GM21717 (cell line): ENCODE measurements at regions not wholly inside any gene's neighbourhood (a gene's known extent, or its start where the extent isn't known, plus 50 kb on each side); places are given as distances from the start of the nearest gene placed in this dataset.
A peak's percentile ranks its signal among the peaks of the same experiment; 100 is the strongest.

Experiments used
- ATAC-seq: cut with Tn5 transposase; IDR thresholded peaks from one replicate; pipeline ENCODE4 v1.9.1; 2021; ENCODE audit warnings: mild to moderate bottlenecking, moderate library complexity; ENCODE audit not compliant: unreplicated experiment

- no peak for ATAC-seq
These were observed 117.4 kb downstream of the SUCNR1 start for GRCh38 chr3:151990696-151991376.

- ATAC-seq = no peak
These were observed 119.0 kb downstream of the SUCNR1 start for GRCh38 chr3:151992326-151993041.

GRCh38 chr3:151995091-151995490 is 121.6 kb downstream of the SUCNR1 start:
- no peak for ATAC-seq

- ATAC-seq = no peak
These were observed 125.3 kb downstream of the SUCNR1 start for GRCh38 chr3:151998744-151999143.

GRCh38 chr3:151999936-152000335 is 126.5 kb downstream of the SUCNR1 start:
- ATAC-seq = no peak

DNA sequence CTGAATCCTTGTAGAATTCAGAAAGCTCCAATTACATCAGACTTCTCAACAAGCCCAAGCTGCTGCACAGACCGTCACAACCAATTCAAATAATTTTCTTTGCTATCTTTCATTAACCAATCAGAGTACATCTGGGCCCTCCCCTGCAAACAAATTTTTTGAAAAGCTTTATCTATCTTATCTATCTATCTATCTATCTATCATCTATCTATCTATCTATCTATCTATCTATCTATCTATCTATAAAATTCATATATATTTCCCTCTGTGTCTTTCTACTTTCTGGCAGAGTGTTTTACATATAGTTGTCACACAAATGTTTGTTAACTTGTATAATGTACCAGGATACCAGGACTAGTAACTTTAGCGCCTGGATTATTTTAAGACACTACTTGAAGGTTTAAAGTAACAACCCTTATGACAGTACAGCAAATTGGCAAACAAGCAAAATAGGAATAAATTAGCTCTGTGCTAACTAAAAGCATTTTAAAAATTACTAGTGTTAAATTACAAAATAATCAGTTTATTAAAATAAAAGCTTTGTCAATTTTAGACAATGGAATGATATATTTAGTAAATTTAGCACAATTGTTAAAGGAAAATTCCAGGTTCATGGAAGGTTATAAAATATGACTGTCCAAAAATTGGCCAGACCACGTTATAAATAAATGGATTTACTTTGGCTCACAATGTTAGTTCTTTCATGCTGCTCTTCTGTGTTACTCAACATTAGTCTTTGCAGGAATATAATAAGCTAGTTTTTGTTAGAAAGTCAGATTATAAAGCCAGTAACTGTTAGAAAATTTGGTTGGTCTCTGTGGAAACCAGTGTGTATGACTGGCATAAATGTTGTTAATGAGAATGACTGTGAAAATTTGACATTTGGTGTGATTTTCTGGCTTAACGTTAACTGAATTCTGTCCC is 138.6 kb downstream of the SUCNR1 start:
- no peak for ATAC-seq

DNA sequence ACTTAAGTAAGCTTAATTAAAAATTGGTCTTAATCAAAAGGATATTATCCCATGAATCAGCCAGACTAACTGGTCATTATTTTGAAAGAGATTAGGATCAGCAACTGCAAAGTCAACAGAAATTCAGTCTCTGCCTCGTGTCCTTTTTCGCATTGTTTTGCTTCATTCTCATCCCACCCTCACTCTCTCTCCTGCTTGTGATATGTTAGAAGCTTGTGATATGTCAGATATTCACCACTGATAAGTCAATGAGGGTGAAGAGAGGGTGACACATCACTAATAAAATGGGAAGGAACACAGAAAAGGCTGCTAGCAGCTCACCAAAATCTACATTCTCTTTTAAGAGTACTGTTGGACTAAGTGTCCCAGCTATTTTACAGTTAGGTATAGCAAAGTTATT is 146.1 kb downstream of the SUCNR1 start:
- no peak for ATAC-seq

DNA sequence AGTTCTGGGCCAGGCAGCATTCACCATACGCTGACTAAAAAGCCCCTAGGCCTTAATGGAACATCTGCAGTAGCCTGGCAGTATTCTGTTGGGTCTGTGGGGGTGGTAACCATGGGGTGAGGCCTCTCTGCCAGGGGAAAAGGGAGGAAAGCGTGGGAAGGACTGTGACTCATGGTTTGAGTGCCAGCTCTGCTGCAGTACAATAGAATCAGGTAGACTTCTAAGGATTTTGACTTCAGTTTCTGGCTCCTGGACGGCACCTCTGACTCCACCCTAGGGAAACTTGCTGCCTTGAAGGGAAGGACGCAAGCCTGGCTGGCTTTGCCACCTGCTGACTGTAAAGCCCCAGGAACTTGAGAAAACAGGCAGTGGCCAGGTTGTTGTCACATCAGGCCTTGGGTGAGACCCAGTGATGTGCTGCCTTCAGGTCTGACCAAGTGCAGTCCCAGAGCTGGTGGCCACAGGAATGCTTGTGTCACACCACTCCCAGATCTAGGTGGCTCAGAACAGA is 148.6 kb downstream of the SUCNR1 start:
- peak; percentile 78 for ATAC-seq

GRCh38 chr3:152026033-152026556 is 152.7 kb downstream of the SUCNR1 start:
- ATAC-seq = no peak

GRCh38 chr3:152030320-152030719 is 156.9 kb downstream of the SUCNR1 start:
- no peak for ATAC-seq

DNA sequence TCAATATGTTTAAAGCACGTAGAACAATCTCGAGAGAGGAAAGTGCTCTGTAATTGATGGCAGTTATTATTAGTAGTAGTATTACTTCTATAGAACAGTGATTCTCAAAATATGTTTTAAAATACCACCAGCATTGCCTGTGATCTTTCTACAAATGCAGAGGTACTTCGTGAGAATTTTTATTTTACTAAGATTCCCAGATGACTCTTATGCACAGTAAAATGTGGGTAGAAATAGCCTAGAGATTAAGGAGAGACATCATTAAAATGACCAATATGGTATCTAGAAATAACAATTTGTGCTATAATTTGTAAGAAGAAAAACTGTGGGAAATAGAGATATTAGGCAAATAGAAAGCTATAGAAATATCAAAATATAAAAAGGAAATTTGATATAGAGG is 157.9 kb downstream of the SUCNR1 start:
- ATAC-seq = no peak

DNA sequence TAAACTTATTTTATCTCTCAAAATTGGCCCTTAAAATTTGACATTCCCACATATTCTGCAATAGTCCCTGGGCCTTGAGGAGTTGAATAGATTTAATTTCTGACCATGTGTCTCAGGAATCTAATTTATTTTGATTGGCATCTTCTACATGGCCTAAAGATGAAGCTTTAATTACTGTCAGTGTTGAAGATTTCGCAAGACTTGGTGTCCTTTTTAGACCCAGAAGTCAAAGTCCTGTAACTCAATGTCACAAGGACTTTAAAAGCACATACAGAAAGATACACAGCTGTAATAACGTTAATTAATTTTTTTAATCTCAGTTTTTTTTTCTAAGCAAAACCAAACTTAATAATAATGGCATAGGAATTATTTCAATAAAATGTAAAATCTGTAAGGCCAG is 163.9 kb downstream of the SUCNR1 start:
- no peak for ATAC-seq

DNA sequence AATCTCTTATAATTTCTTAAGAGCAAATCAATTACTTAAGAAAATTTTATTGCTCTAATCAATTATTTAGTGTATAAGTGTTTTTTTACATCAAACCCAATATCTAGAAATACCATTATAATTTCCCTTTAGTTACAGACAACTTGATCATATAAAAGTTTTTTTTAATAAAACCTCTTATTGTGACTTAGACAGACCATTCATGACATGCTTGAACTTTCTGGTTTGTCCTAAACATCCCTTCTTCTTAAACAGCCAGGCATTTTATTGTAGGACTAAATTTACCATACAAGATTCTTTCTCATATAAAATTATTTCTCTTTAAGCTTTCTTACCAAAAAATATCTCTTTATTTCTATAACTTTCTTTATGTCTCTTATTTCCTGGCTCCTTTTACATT is 164.5 kb downstream of the SUCNR1 start:
- ATAC-seq = no peak

GRCh38 chr3:152038490-152038889 is 165.0 kb downstream of the SUCNR1 start:
- ATAC-seq = no peak

- peak; percentile 99 for ATAC-seq
These were observed 166.4 kb downstream of the SUCNR1 start for GRCh38 chr3:152039887-152040286.

DNA sequence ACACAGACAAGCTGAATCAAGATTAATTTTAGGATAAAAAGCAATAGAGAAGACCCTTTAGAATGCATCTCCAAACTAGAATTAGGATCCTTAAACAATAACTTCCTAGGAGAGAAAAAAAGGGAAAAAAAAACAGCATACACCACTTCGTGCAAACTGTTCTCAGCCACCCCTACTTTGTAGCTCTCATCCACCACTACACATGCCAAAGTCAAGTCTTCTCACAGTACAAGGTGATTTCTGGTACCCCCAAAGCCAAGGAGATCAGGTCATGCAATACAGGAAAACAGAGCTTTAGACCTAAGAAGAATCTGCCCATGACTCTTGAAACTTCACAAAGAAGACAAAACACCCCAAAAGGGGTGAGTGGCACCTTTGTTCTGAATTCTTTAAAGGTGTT is 166.9 kb downstream of the SUCNR1 start:
- ATAC-seq = peak; percentile 23

DNA sequence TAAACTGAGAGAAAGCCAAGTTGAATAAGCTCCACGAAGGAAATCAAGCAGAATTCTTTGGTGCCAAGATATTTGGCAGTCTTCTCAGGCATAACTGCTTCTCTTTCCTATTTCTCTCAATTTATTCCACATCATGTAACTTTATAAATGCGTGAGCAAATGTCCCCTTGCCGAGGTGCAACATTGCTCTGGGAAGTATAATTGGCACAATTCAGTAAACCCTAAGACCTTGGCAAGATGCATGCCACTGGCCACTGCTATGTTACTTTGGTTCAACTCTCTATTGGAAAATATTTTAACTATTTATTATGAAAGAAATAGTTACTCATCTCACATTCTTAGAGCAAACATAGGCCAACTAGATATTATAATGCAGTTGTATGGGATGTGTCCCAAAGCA is 170.2 kb downstream of the SUCNR1 start:
- no peak for ATAC-seq

GRCh38 chr3:152046280-152046679 is 172.8 kb downstream of the SUCNR1 start:
- no peak for ATAC-seq

DNA sequence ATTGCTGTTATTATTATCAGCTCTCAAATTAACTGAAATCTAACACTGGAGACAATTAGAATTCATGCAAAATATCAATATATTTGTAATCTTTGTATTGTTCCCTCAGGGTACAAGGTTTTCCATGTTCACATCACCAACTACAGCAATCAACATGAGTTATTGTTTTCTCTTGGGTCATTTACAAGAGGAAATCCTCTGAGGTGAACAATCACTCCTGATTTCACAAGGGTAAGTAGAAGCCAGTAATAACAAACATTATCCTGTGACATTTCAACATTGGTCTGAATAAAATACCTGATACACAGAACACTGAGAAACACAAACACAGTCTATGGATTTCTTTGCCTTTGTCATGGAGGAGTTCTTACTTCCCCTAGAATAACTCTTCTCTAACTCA is 174.0 kb downstream of the SUCNR1 start:
- no peak for ATAC-seq

DNA sequence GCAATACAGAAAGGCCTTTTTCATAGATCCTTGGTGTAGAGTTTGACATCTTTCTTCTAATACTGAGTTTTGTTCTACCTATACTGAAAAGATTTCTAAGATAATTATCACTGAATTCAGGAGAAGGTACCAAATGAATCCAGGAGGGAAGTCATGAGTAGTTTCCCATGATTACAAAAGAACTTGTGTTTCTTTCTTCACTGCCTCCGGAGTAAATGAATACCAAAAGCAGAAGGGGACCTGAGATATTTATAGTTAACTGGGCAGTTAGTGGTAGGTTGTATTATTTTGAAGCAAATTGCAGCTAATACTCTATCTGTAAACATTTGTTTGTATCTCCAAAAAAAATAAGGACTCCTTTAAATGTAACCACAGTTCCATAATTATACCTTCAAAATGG is 175.4 kb downstream of the SUCNR1 start:
- no peak for ATAC-seq

GRCh38 chr3:152050903-152051302 is 177.5 kb downstream of the SUCNR1 start:
- ATAC-seq = no peak
